Bone marrow (tissue), 2 donors: ENCODE measurements at regions not wholly inside any gene's neighbourhood (a gene's known extent, or its start where the extent isn't known, plus 50 kb on each side); places are given as distances from the start of the nearest gene placed in this dataset.

Experiments
- DNase-seq, 2 donors: peaks; one replicate each; lab custom pipeline; 2025; lab: John Stamatoyannopoulos, UW

- no peak for DNase-seq
Observed at GRCh38 chr14:27938392-27938791, 828.2 kb upstream of the FOXG1 start.

GRCh38 chr14:27945512-27945911 is 821.1 kb upstream of the FOXG1 start:
- no peak for DNase-seq

GRCh38 chr14:27958757-27959156 is 807.8 kb upstream of the FOXG1 start:
- no peak for DNase-seq

DNA sequence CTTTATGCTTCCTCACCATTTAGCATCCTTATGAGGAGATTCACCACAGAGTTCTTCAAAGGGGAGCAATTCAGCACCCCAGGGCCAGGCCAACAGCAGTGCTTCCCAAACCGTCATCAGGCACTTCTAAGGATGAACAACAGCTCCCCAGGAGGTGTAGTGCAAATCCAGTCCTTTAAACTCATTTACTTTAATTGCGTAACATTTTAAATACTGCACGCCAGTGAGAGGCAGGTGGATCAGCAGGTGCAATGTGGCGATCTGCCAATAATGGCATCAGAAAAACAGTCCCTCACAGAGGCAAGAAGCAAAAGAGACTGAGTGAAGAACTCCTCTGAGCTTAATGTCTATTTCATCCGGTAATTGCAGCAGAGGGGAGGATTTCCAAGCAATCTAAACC is 770.9 kb upstream of the FOXG1 start:
- DNase-seq = no peak

DNA sequence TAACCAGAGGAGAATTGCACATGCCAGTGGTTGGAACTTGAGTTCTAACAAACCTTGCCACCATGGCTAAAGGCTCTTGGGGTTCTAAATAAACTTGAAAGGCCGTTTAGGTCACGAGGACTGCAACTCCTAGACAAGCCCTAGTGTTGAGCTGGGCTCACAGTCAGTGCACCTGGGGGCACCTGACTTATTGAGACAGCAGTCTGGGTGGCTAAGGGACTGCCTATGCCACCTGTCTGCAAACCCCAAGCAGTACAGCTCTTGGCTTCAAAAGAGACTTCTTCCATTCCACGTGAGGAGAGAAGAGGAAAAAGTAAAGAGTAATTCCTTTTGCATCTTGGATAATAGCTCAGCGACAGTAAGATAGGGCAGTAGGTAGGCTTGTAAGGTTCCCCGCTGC is 765.6 kb upstream of the FOXG1 start:
- no peak for DNase-seq

DNA sequence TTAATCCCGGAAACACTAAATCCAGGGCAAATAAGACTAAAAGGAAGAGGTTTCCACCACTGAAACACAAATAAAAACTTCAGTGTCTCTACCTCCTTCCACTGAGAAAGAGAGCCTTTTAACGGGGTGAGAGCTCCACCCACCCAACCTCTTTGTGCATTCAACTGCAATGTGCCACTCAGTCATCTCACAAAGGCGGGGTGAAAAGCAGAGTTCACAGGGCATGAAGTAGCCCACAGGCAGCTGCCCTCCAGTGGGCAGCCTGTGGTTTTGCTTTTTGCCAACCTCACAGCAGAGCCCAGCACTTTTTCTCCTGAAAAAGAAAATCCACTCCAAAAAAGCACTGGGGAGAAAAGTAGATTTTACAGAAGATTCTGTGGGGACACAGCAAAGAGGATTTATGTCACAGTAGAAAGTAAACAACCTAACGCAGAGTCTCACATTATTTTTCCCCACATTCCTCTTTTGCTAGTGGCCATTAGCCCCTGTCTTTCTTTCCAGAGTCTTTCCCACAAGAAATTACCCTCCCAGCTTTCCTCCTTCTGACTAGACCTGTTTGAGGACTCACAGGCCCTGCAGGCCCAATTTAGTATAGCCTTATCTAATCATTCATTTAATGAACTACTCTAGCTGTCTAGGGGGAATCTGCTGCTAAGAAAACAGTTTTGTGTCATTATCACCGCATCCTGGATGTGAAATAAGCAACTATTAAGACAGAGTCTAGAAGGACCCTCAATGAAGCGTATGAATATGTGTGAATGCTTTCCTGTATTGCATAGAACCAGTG is 753.8 kb upstream of the FOXG1 start:
- DNase-seq = no peak

- DNase-seq = no peak
Observed at GRCh38 chr14:28020112-28020511, 746.5 kb upstream of the FOXG1 start.

GRCh38 chr14:28023853-28024252 is 742.7 kb upstream of the FOXG1 start:
- DNase-seq = no peak

GRCh38 chr14:28052251-28052650 is 714.3 kb upstream of the FOXG1 start:
- no peak for DNase-seq

- no peak for DNase-seq
Observed at GRCh38 chr14:28055008-28055407, 711.6 kb upstream of the FOXG1 start.

DNA sequence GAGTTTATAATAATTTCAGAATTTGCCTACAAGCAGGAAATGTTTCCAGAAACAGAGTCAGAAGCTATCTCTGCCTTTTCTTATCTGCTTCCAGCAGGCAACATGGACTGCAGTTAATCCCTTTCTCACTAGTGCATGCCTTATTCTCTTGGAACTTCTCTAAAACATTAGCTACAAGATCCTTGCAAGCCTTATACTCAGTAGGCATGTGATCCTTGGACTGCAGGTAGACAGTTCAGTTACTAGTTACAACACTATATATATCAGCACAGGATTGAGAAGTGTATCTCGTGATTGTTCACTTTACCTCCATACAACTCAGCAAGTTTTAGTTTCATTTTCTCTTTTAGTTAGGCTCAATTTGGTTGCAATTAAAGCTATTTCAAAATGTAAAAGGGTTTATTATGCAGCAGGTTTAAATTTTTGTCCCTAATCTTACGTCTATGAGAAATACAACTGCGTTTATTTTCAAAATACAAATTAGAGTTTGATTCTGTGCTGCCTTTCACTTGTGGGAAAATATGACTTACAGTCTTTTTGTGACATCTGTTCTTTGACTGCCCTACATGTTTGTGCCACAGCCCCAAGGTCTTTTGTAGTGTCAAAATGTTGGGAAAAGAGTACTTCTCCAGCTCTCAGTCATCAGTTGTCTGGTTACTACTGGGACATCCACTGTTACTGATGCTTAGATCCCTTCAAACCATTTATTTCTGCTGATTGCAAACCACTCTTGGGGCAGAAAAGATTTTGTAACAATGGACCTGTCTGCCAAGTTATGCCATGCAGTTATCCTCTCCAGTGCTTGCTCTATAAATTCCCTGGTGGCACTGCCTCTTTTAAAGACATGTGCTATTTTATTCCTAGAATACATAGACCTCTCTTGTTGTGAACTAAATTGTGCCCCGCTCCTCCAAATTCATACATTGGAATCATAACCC is 709.0 kb upstream of the FOXG1 start:
- DNase-seq = no peak

- DNase-seq = no peak
Observed at GRCh38 chr14:28059254-28059653, 707.3 kb upstream of the FOXG1 start.

DNA sequence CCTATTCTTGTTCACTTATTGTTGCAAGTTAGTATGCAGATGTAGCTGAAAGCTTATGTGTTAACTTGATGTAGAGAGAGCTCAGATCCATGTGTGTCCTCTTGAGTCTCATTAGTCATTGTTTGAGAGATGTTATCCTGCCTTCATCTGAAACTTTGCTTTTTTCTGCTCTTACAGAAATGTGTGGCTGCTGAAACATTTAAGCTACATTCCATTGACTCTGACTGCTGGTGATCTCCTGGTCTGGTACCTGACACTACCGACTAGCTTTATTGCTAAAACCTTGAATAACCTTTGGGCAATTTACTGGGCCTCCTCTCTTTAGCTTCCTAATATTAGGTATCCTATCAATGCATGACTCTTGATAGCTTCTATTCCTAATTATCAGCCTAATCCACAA is 705.6 kb upstream of the FOXG1 start:
- DNase-seq = no peak

GRCh38 chr14:28077021-28077420 is 689.6 kb upstream of the FOXG1 start:
- DNase-seq = no peak

DNA sequence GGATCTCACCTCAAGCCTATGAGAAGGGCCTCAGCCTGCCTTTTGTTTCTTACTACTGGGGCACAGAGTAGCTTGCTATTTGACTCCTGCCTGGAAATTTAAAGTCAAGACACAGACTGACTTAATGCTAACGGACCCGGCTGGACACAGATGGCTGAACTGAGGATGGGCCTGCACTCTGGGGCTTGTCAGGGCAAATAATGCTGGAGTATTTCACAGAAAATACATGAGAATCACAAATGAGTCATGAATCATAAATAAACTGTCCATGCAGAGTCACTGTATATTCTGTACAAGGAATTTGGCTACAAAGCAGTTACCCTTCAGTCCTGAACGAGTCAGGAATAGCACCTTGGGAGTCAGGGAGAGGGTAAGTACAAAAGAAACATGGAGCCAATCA is 683.2 kb upstream of the FOXG1 start:
- no peak for DNase-seq

GRCh38 chr14:28088125-28088524 is 678.5 kb upstream of the FOXG1 start:
- DNase-seq = no peak

DNA sequence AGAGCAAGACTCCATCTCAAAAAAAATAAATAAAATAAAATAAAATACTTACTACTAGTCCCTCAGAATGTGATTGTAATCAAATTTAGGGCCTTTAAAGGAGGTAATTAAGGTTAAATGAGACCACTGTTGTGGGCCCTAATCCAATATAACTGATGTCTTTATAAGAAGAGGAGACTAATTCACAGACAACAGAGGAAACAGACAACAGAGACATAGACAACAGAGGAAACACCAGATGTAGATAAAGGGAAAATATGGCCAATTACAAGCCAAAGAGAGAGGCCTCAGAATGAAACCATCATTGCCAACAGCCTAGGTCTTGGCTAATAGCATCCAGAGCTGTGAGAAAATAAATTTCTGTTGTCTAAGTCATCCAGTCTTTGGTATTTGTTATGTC is 669.0 kb upstream of the FOXG1 start:
- DNase-seq = no peak

DNA sequence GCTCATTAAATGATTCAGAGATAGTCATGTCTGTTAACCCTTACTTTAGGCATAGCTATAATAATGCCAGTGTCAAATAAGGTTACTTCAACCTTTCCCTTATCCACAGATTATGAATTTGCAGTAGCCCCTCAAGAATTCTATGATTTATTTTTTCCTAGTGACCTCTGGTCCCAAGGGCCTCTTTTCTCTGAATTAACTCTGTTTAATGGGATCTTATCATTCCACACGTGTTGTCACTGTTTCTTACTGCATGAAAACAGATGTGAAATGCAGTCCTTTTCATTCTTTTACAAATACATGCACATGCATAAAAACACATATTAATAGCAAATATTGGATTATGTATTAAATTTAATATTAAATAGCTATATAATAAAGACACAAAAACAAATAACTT is 667.7 kb upstream of the FOXG1 start:
- DNase-seq = no peak

GRCh38 chr14:28102001-28102400 is 664.6 kb upstream of the FOXG1 start:
- no peak for DNase-seq

DNA sequence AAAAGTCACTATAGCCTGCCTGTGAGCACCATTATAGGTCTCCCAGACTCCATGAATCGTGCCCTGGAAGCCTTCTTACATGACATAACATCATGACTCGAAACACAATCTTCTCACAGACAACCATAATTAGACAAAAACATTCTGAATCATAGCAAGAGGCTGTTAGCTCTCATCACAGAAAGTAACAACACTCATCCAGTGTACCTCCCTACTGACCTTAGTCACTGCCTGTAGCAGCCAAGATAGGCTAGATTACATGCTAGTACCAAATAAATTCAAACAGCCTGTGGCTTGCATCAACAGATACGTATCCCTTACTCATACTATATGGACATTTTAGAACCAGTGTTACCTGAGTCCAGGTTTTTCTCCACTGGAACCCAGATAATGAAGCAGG is 663.8 kb upstream of the FOXG1 start:
- DNase-seq = no peak

- DNase-seq = no peak
Observed at GRCh38 chr14:28113311-28113710, 653.3 kb upstream of the FOXG1 start.

DNA sequence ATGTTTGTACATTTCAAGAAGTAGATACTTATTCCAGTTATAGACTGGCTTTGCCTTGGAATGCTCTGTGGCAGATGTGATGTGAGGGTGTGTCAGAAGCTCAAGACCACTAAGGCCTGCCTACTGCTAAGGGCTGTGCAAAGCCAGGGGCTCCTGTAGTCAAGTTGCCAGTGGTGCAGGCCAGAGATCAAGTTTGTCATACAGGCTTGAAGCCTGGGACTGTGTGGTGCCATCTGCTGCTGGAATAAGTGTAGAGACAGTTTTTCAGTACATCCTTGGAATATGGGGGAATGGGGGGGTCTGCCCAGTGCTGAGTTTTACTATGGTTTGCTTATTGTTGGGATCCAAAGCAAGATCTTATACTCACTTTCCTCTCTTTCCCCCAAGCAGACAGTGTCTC is 649.9 kb upstream of the FOXG1 start:
- DNase-seq = no peak

- DNase-seq = no peak
Observed at GRCh38 chr14:28119849-28120248, 646.7 kb upstream of the FOXG1 start.
